ENCODE measurements at regions not wholly inside any gene's neighbourhood (a gene's known extent, or its start where the extent isn't known, plus 50 kb on each side); places are given as distances from the start of the nearest gene placed in this dataset.

- in situ Hi-C loops (cut with HindIII; ENCODE audit: low sequenced_read_pairs), result no loop called here
- H3K4me3 ChIP-seq (ENCODE audit: low read depth, low read length), result no peak overlapping the region
- TF ChIP-seq, protein P1, sequence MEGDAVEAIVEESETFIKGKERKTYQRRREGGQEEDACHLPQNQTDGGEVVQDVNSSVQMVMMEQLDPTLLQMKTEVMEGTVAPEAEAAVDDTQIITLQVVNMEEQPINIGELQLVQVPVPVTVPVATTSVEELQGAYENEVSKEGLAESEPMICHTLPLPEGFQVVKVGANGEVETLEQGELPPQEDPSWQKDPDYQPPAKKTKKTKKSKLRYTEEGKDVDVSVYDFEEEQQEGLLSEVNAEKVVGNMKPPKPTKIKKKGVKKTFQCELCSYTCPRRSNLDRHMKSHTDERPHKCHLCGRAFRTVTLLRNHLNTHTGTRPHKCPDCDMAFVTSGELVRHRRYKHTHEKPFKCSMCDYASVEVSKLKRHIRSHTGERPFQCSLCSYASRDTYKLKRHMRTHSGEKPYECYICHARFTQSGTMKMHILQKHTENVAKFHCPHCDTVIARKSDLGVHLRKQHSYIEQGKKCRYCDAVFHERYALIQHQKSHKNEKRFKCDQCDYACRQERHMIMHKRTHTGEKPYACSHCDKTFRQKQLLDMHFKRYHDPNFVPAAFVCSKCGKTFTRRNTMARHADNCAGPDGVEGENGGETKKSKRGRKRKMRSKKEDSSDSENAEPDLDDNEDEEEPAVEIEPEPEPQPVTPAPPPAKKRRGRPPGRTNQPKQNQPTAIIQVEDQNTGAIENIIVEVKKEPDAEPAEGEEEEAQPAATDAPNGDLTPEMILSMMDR (IDR thresholded peaks at IDR 0.05; ENCODE audit: low read depth, low read length, missing control alignments), result no peak
- no peak for DNase-seq (ENCODE audit: low read depth)
Observed at GRCh38 chr3:4138150-4138785, 164.9 kb upstream of the SETMAR start.

- no peak overlapping the region for H3K4me3 ChIP-seq (ENCODE audit: low read depth, low read length)
- DNase-seq (ENCODE audit: low read depth), result no peak
- in situ Hi-C loops (cut with HindIII; ENCODE audit: low sequenced_read_pairs), result no loop called here
- TF ChIP-seq, protein P1 (IDR thresholded peaks at IDR 0.05; ENCODE audit: low read depth, low read length, missing control alignments), result no peak
Observed at GRCh38 chr3:4138786-4139431, 164.3 kb upstream of the SETMAR start.

DNA sequence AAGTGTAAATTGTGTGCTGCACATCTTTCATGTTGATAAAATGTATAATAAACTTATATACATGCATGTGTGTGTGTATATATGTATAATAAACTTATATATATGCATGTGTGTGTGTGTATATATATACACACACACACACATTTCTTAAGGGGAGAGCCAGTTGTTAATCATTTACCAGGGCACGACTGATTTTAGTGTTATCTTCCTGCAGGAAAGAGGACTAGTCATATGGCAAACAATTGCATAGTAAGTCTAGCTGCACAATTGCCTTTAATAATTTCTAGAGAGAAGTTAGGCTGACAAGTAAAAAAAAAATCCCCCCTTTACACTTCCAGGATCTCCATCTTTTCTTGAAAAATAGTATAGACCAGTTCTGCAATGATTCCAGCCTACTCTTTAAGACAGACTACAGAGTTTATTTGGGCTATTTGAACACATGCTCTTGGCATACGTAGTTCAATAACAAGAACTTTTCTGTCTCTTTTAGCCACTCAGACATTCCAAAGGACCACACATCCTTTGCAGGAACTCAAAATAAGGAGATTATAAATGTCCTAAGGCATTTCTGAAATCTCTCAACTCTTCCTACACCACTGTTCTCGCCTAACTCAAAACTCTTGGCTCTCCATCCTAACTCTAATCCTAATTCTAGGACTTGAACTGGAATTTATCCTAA is 163.6 kb upstream of the SETMAR start:
- DNase-seq (ENCODE audit: low read depth), result no peak
- H3K4me3 ChIP-seq (ENCODE audit: low read depth, low read length), result no peak overlapping the region
- in situ Hi-C loops (cut with HindIII; ENCODE audit: low sequenced_read_pairs), result no loop called here
- TF ChIP-seq, protein P1 (IDR thresholded peaks at IDR 0.05; ENCODE audit: low read depth, low read length, missing control alignments), result no peak

DNA sequence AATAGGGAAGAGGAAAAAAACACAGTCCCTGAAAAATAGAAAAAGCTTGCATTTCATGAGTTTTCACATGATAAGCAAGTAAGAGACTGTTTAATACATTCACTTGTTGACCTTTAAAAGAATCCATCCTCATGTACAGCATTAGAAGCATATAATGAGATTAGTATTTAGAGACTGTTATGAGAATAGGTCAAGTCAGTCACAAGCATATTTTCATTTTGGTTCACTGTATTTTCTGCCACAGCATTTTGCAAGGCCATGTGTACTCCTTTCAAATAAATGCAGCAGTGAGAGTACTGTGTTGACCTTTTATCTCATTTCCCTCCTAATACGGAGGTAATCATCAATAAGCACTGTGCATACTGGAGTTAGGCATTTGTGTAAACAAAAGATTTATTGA is 162.2 kb upstream of the SETMAR start:
- no peak for DNase-seq (ENCODE audit: low read depth)
- H3K4me3 ChIP-seq (ENCODE audit: low read depth, low read length), result no peak overlapping the region
- TF ChIP-seq, protein P1 (IDR thresholded peaks at IDR 0.05; ENCODE audit: low read depth, low read length, missing control alignments), result no peak
- in situ Hi-C loops (cut with HindIII; ENCODE audit: low sequenced_read_pairs), result no loop called here

DNA sequence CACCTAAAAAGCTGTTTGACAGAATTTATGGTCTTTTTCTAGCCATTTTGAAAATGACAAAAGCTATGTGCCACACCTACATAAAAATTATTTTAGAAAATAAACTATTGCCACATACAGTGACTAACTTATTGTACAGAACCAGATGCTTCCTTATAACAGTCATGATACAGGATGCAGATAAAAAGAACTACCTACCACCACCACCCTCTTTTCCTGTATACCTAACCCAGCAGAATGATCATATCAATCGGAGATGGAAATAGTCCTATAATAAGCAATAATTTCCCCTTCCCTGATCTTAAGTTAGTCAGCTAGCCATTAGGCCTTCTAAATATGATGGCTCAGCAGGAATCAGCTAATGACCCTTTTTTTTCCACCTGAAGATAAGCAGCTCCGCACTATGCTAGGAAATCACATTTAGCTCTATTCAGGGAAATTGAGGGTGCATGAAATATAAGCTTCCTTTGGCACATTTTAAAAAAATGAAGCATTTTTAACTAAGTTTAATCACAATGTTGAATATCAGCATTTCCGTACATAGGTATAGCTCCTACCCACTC is 155.5 kb upstream of the SETMAR start:
- no peak for DNase-seq (ENCODE audit: low read depth)
- H3K4me3 ChIP-seq (ENCODE audit: low read depth, low read length), result no peak overlapping the region
- in situ Hi-C loops (cut with HindIII; ENCODE audit: low sequenced_read_pairs), result no loop called here
- TF ChIP-seq, protein P1 (IDR thresholded peaks at IDR 0.05; ENCODE audit: low read depth, low read length, missing control alignments), result no peak

DNA sequence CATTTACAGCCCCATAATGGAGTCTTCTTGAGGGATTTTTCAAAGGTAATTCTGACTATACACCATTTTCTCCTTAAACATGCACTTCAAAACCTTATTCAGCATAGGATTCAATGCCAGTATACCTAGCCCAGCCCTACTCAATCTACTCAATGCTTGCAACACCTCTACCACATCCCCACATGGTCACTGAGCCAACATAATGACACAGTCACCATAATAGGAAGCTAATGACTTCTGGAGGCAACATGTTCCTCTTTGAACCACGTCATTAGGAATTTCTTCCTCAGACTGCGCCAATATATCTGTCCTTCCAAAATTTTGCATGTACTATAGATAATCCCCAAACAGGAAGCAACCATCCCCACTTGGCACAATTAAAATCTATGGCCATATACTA is 153.9 kb upstream of the SETMAR start:
- no peak overlapping the region for H3K4me3 ChIP-seq (ENCODE audit: low read depth, low read length)
- TF ChIP-seq, protein P1 (IDR thresholded peaks at IDR 0.05; ENCODE audit: low read depth, low read length, missing control alignments), result no peak
- in situ Hi-C loops (cut with HindIII; ENCODE audit: low sequenced_read_pairs), result no loop called here
- DNase-seq (ENCODE audit: low read depth), result no peak
